ENCODE measurements at regions not wholly inside any gene's neighbourhood (a gene's known extent, or its start where the extent isn't known, plus 50 kb on each side); places are given as distances from the start of the nearest gene placed in this dataset.

DNA sequence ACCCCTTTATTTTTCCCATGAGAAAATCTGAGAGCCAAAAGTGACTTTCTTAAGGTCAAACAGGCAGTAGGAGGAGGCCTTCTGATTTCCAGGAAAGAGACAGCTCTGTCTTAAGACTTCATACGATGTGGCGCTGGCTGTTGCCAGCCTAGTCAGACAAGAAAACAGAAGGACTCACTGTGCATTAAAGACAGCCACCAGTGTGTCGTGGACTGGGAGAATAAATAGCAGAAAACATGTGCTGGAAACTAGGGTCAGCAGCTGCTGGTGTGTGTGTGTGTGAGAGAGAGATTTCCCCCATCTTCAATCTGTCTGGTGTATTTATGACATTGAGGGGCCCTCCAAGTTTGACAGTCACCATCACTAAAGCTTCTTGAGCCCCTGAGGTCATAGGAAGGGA, 708.6 kb upstream of the TMEM132C start:
- in situ Hi-C loops (cut with MboI; ENCODE audit: low sequenced_read_pairs in 4 of 4), result no loop called here
- DNase-seq (no peak), ATAC-seq (no peak)
- no peak overlapping the region for H3K27ac ChIP-seq
- H3K4me1 ChIP-seq, result no peaks in the 10 kb centered on the region
- no peaks in the 10 kb centered on the region for H3K27me3 ChIP-seq
- intact Hi-C loops (cut with DNase I; ENCODE audit: low total_unique reads), result no loop called here
- TF ChIP-seq, protein P1, sequence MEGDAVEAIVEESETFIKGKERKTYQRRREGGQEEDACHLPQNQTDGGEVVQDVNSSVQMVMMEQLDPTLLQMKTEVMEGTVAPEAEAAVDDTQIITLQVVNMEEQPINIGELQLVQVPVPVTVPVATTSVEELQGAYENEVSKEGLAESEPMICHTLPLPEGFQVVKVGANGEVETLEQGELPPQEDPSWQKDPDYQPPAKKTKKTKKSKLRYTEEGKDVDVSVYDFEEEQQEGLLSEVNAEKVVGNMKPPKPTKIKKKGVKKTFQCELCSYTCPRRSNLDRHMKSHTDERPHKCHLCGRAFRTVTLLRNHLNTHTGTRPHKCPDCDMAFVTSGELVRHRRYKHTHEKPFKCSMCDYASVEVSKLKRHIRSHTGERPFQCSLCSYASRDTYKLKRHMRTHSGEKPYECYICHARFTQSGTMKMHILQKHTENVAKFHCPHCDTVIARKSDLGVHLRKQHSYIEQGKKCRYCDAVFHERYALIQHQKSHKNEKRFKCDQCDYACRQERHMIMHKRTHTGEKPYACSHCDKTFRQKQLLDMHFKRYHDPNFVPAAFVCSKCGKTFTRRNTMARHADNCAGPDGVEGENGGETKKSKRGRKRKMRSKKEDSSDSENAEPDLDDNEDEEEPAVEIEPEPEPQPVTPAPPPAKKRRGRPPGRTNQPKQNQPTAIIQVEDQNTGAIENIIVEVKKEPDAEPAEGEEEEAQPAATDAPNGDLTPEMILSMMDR (IDR thresholded peaks at IDR 0.05 in 4 of 5, conservative IDR thresholded peaks at IDR 0.05 in 1 of 5), result no peak
- no peak for TF ChIP-seq POLR2A (IDR thresholded peaks at IDR 0.05)
- H3K36me3 ChIP-seq, result no peaks in the 10 kb centered on the region
- no peak overlapping the region for H3K4me3 ChIP-seq
- no peaks in the 10 kb centered on the region for H3K9me3 ChIP-seq

DNA sequence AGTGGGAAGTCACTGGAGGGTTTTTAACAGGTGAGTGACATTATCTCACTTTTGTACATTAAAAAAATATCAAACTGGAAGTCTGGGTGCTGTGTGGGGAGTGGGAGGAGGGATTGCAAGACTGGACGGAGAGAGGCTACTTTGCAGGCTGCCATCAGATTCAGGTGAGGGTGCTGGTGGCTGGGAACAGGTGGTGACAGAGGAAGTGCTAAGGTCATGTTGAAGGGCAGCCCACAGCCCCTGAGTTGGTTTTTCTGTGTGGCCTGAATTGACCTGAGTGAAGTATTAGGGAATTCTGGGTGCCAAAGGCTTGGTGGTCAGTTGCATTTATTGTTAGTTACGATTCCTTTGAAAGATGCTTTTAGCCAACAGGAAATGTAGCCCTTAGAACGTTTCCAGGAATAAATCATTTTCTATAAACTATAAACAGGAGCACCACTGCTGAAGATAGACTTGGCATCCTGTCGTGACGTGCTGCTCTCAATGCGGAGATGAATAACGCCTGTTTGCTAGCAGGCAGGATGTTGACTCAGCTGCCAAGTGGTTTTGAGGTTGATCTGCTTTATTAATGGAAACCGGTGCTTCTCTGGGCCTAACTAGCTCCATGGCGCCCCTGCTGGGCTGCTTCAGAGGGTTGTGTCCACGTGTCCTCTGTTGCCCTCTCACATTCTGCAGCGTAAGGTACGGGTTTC, 707.5 kb upstream of the TMEM132C start:
- no peak for ATAC-seq
- intact Hi-C loops (cut with DNase I; ENCODE audit: low total_unique reads) (no loop called here), in situ Hi-C loops (cut with MboI; ENCODE audit: low sequenced_read_pairs in 4 of 4) (no loop called here)
- Histone ChIP-seq H3K27ac (no peak overlapping the region), H3K9me3 (no peaks in the 10 kb centered on the region), H3K36me3 (no peaks in the 10 kb centered on the region), H3K4me1 (no peaks in the 10 kb centered on the region), H3K4me3 (no peak overlapping the region), H3K27me3 (no peaks in the 10 kb centered on the region)
- no peak for DNase-seq
- TF ChIP-seq, protein P1 (IDR thresholded peaks at IDR 0.05 in 4 of 5, conservative IDR thresholded peaks at IDR 0.05 in 1 of 5), result no peak
- TF ChIP-seq POLR2A (IDR thresholded peaks at IDR 0.05), result no peak

DNA sequence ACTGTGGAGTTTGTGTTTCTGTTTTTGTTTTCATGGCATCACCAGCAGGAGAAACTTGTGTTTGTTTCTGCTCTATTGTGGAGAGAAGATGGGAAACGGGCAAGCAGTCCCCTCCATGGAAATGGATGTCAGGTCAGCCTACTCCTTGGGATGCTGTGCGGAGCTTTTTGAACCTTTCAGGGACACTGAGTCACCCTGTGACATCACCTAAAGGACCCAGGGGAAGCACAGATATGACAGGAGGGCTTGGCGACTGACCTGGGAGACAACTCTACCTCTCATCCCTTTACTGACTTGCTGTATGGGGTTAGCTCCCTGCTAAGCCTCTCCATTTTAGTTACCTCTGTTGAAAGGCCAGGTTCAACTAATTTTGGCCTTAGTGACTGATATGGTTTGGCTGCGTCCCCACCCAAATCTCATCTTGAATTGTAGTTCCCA, 706.9 kb upstream of the TMEM132C start:
- DNase-seq (no peak), ATAC-seq (no peak)
- Histone ChIP-seq H3K36me3 (no peaks in the 10 kb centered on the region), H3K4me1 (no peaks in the 10 kb centered on the region), H3K9me3 (no peaks in the 10 kb centered on the region), H3K4me3 (no peak overlapping the region), H3K27ac (no peak overlapping the region), H3K27me3 (no peaks in the 10 kb centered on the region)
- intact Hi-C loops (cut with DNase I; ENCODE audit: low total_unique reads) (no loop called here), in situ Hi-C loops (cut with MboI; ENCODE audit: low sequenced_read_pairs in 4 of 4) (no loop called here)
- no peak for TF ChIP-seq POLR2A (IDR thresholded peaks at IDR 0.05)
- TF ChIP-seq, protein P1 (IDR thresholded peaks at IDR 0.05 in 4 of 5, conservative IDR thresholded peaks at IDR 0.05 in 1 of 5), result no peak

DNA sequence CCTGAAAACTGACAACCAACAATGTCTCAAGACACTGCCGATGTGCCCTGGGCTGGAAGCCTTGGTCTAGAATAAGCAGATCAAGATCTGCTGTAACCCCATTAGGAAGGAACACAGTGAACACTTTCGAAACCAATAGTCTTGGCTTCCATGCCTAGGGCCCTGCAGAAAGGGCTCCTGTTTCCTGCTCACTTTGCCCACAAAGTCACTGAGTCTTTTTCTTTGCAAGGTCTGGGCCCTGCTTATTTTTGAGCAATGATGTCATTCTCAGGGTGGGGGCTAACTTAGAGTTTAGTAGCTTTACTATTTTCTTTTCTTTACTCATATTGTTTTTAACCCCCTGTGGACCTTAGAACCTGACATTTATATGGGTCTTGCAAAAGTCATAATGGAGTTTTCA, 704.2 kb upstream of the TMEM132C start:
- no peak overlapping the region for H3K27ac ChIP-seq
- no peak overlapping the region for H3K4me3 ChIP-seq
- DNase-seq (no peak), ATAC-seq (no peak)
- in situ Hi-C loops (cut with MboI; ENCODE audit: low sequenced_read_pairs in 4 of 4), result no loop called here
- H3K27me3 ChIP-seq, result no peaks in the 10 kb centered on the region
- TF ChIP-seq POLR2A (IDR thresholded peaks at IDR 0.05), result no peak
- TF ChIP-seq, protein P1 (IDR thresholded peaks at IDR 0.05 in 4 of 5, conservative IDR thresholded peaks at IDR 0.05 in 1 of 5), result no peak
- H3K36me3 ChIP-seq, result no peaks in the 10 kb centered on the region
- no peaks in the 10 kb centered on the region for H3K9me3 ChIP-seq
- intact Hi-C loops (cut with DNase I; ENCODE audit: low total_unique reads), result no loop called here
- H3K4me1 ChIP-seq, result no peaks in the 10 kb centered on the region

DNA sequence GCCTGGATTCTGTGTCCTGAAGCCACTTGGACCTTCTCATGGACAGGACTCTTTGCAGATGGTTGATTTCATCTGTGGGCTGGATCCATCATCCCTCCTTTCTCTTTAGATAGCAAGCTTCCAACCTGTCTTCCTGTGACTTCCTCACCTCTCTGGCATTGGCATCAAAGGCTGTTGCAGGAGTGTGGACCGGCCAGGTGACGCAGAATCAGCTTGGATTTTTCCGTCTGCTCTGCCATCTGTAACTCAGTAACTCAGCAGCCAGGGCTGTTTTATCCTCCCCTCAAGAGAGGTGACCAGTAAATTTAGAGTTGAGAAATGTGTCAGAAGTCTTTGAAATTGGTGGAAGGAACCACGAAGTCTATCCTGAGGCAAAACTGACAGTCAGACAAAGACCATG, 701.7 kb upstream of the TMEM132C start:
- Histone ChIP-seq H3K27me3 (no peaks in the 10 kb centered on the region), H3K4me1 (no peaks in the 10 kb centered on the region), H3K36me3 (no peaks in the 10 kb centered on the region), H3K27ac (no peak overlapping the region), H3K9me3 (no peaks in the 10 kb centered on the region), H3K4me3 (no peak overlapping the region)
- no peak for DNase-seq
- in situ Hi-C loops (cut with MboI; ENCODE audit: low sequenced_read_pairs in 4 of 4) (no loop called here), intact Hi-C loops (cut with DNase I; ENCODE audit: low total_unique reads) (no loop called here)
- TF ChIP-seq POLR2A (IDR thresholded peaks at IDR 0.05), result no peak
- ATAC-seq, result no peak

Data from gastrocnemius medialis (tissue), 4 donors.